ENCODE measurements at regions not wholly inside any gene's neighbourhood (a gene's known extent, or its start where the extent isn't known, plus 50 kb on each side); places are given as distances from the start of the nearest gene placed in this dataset.

DNA sequence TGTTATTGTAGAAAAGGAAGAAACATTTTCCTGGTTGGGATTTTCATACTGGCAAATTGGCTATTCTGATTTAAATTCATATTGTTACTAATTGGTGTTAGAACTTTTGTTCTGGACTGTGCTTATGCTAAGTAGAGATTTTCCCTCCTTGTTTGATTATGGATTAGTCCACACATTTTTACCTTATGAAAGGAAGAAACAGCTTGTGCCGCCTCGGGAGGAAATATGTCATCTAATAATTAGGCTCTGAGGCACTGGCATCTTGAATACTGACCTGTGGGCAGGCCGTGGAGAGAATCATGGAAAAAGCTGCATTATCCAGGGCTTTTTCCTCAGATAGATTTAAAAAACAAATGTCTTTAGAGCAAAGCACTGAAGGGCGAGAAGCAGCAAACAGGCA is 344.3 kb upstream of the TBL1XR1 start:
- Histone ChIP-seq H3K9me3 (no peaks in the 10 kb centered on the region), H3K36me3 (no peaks in the 10 kb centered on the region), H3K27ac (no peak overlapping the region), H3K4me3 (no peak overlapping the region), H3K27me3 (no peaks in the 10 kb centered on the region), H3K4me1 (peaks cover 0 to 23% of the 10 kb centered on the region in 2 donors)
- TF ChIP-seq, protein P1, sequence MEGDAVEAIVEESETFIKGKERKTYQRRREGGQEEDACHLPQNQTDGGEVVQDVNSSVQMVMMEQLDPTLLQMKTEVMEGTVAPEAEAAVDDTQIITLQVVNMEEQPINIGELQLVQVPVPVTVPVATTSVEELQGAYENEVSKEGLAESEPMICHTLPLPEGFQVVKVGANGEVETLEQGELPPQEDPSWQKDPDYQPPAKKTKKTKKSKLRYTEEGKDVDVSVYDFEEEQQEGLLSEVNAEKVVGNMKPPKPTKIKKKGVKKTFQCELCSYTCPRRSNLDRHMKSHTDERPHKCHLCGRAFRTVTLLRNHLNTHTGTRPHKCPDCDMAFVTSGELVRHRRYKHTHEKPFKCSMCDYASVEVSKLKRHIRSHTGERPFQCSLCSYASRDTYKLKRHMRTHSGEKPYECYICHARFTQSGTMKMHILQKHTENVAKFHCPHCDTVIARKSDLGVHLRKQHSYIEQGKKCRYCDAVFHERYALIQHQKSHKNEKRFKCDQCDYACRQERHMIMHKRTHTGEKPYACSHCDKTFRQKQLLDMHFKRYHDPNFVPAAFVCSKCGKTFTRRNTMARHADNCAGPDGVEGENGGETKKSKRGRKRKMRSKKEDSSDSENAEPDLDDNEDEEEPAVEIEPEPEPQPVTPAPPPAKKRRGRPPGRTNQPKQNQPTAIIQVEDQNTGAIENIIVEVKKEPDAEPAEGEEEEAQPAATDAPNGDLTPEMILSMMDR (IDR thresholded peaks at IDR 0.05), result no peak
- no peak for DNase-seq (ENCODE audit: low spot score)

DNA sequence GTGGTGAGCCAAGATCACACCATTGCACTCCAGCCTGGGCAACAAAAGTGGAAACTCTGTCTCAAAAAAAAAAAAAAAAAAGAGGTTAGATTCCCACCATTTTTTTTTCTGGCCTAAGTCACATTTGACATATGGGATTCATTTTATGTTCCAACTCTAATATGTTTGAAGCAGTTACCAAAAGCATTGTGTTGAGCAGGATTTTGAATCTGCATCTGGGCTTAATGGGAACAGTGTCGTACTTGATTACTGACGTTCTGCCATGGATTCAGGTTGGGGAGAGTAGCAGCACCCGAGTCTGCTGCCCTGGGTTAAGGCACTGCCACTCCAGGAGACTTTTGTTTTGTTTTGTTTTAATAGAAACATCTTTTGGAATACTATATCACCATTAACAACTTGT is 348.7 kb upstream of the TBL1XR1 start:
- H3K36me3 ChIP-seq, result no peaks in the 10 kb centered on the region
- H3K27me3 ChIP-seq, result no peaks in the 10 kb centered on the region
- H3K4me3 ChIP-seq, result no peak overlapping the region
- H3K9me3 ChIP-seq, result no peaks in the 10 kb centered on the region
- DNase-seq (ENCODE audit: low spot score), result no peak
- peaks cover 0 to 11% of the 10 kb centered on the region in 2 donors for H3K4me1 ChIP-seq
- TF ChIP-seq, protein P1 (IDR thresholded peaks at IDR 0.05), result no peak
- H3K27ac ChIP-seq, result no peak overlapping the region

DNA sequence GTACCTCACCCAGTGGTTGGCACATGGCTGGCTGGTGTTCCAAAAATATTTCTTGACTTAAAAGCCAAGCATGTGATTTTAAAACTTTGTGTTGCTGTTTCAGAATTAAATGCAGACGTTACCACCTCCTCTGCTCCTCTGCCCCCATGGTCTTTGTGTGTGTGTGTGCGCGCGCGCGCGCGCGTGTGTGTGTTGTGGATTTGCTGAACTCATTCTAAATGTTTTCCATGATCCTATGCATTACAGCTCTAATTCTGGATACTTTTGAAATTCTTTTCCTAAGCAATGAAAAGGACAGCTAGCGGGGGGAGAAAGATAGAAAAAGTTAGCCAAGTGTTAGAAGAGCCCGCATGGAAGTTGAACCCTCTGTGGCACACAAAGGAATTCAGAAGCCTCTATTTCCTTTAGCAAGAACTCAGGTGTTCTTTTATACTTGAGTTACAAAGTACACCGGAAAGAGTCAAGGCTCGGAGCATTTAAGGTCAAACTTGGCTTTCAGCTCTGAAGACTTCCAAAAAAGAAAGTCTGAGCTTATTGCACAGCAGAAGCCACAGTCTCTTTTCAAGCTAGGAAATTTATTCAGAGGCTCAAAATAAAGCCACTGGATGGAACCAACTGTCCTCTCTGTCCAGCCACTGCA is 350.5 kb upstream of the TBL1XR1 start:
- Histone ChIP-seq H3K4me3 (no peak overlapping the region), H3K27ac (no peak overlapping the region), H3K9me3 (no peaks in the 10 kb centered on the region), H3K4me1 (peaks cover 0 to 11% of the 10 kb centered on the region in 2 donors), H3K36me3 (no peaks in the 10 kb centered on the region), H3K27me3 (no peaks in the 10 kb centered on the region)
- no peak for DNase-seq (ENCODE audit: low spot score)
- TF ChIP-seq, protein P1 (IDR thresholded peaks at IDR 0.05), result no peak

DNA sequence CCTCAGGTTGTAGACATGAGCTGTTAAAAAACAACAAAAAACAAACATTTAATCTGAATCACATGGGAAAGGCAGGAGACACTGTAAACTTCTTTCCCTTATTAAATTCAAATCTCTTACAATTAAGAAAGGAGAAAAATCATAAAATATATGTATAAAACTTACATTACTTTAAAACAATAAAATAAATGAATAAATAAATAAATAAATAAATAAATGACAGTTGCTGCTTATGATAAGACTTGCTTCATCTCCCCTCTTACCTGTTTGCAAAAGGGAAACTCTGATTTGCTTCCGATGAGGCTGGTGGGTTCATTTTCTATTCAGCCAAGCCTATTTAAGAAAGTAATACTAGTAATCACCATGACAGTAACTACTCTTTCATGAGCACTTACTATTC is 353.4 kb upstream of the TBL1XR1 start:
- Histone ChIP-seq H3K4me3 (no peak overlapping the region), H3K9me3 (no peaks in the 10 kb centered on the region), H3K4me1 (peaks cover 0 to 20% of the 10 kb centered on the region in 2 donors), H3K27ac (no peak overlapping the region), H3K27me3 (no peaks in the 10 kb centered on the region), H3K36me3 (no peaks in the 10 kb centered on the region)
- DNase-seq (ENCODE audit: low spot score), result no peak
- TF ChIP-seq, protein P1 (IDR thresholded peaks at IDR 0.05), result no peak

DNA sequence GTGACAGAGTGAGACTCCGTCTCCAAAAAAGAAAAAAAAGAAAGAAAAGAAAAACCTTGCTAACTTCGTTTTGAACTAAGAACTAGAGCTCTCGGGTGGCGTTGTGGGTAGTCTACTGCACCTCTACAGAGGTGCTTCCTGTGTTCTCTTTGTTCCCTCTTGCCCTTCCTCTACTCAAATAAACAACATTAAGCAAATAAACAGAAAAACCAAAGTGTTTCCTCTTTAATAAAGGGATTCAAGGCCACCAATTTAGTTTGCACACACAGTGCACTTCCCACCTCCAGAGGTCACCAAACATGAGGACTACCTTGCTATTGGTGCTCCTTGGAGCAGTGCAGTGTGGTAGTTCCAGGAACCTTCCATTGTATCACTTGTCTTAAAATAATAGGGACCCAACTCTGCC is 354.2 kb upstream of the TBL1XR1 start:
- Histone ChIP-seq H3K36me3 (no peaks in the 10 kb centered on the region), H3K4me1 (peaks cover 0 to 20% of the 10 kb centered on the region in 2 donors), H3K9me3 (no peaks in the 10 kb centered on the region), H3K27me3 (no peaks in the 10 kb centered on the region), H3K27ac (no peak overlapping the region), H3K4me3 (no peak overlapping the region)
- no peak for DNase-seq (ENCODE audit: low spot score)
- TF ChIP-seq, protein P1 (IDR thresholded peaks at IDR 0.05), result no peak

DNA sequence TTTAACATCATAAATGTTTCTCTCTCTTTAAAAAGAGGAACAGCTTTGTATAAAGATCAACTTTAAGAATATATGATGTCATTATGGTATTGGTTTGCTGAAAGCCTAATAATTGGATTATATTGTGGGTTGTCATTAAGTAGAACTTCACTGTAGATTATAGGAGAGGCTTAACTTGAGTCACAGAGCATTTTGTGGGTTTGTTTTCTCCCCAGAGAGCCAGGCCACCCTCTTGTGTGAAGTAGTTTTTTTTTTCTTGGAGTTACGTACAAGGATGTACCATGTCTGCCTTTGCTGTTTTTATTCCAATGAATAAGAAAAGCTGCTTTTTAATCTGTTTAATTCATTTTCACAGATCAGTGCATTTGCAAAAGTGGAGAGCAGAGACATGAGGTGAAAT is 354.8 kb upstream of the TBL1XR1 start:
- H3K4me1 ChIP-seq, result peaks cover 0 to 20% of the 10 kb centered on the region in 2 donors
- DNase-seq (ENCODE audit: low spot score), result no peak
- H3K27ac ChIP-seq, result no peak overlapping the region
- H3K27me3 ChIP-seq, result no peaks in the 10 kb centered on the region
- TF ChIP-seq, protein P1 (IDR thresholded peaks at IDR 0.05), result no peak
- no peaks in the 10 kb centered on the region for H3K9me3 ChIP-seq
- H3K36me3 ChIP-seq, result no peaks in the 10 kb centered on the region
- H3K4me3 ChIP-seq, result no peak overlapping the region
